ACHN (cell line): ENCODE measurements at regions not wholly inside any gene's neighbourhood (a gene's known extent, or its start where the extent isn't known, plus 50 kb on each side); places are given as distances from the start of the nearest gene placed in this dataset.

Experiments used
- DNase-seq: peaks from one replicate; pipeline ENCODE4 v3.0.0-alpha.2; 2015
- in situ Hi-C: cut with HindIII; loops from 2 replicates; pipeline ENCODE4 v1.10.0; 2017; ENCODE audit warnings: low sequenced_read_pairs, low pct_ligation_motif_present, low pct_unique_long_range_greater_than_20kb

- DNase-seq: no peak
- in situ Hi-C loops: no loop called here
Observed at GRCh38 chr21:40901691-40902090, 54.7 kb upstream of the DSCAM start.

GRCh38 chr21:40902299-40902698 is 55.3 kb upstream of the DSCAM start:
- DNase-seq: no peak
- in situ Hi-C loops: no loop called here

- in situ Hi-C loops: no loop called here
- no peak for DNase-seq
Observed at GRCh38 chr21:40902993-40903392, 56.0 kb upstream of the DSCAM start.

- in situ Hi-C loops: no loop called here
- DNase-seq: no peak
Observed at GRCh38 chr21:40905251-40905650, 58.3 kb upstream of the DSCAM start.

- no peak for DNase-seq
- in situ Hi-C loops: no loop called here
Observed at GRCh38 chr21:40912375-40912774, 65.4 kb upstream of the DSCAM start.

- in situ Hi-C loops: no loop called here
- DNase-seq: no peak
Observed at GRCh38 chr21:40915114-40915513, 68.2 kb upstream of the DSCAM start.

- no peak for DNase-seq
- in situ Hi-C loops: no loop called here
Observed at GRCh38 chr21:40923407-40923806, 76.4 kb upstream of the DSCAM start.

GRCh38 chr21:40923901-40924300 is 76.9 kb upstream of the DSCAM start:
- no peak for DNase-seq
- in situ Hi-C loops: no loop called here

GRCh38 chr21:40924641-40925040 is 77.7 kb upstream of the DSCAM start:
- in situ Hi-C loops: no loop called here

GRCh38 chr21:40926238-40926637 is 79.3 kb upstream of the DSCAM start:
- in situ Hi-C loops: no loop called here
- DNase-seq: no peak

More at GRCh38 chr21:40924641-40925040, 77.7 kb upstream of the DSCAM start:
- no peak for DNase-seq

GRCh38 chr21:40929833-40930232 is 82.9 kb upstream of the DSCAM start:
- DNase-seq: no peak
- in situ Hi-C loops: no loop called here

GRCh38 chr21:40931197-40931596 is 84.2 kb upstream of the DSCAM start:
- in situ Hi-C loops: no loop called here

GRCh38 chr21:40936178-40936577 is 89.2 kb upstream of the DSCAM start:
- in situ Hi-C loops: no loop called here

More at GRCh38 chr21:40931197-40931596, 84.2 kb upstream of the DSCAM start:
- DNase-seq: no peak

GRCh38 chr21:40936771-40937261 is 89.9 kb upstream of the DSCAM start:
- in situ Hi-C loops: no loop called here
- no peak for DNase-seq

More at GRCh38 chr21:40936178-40936577, 89.2 kb upstream of the DSCAM start:
- no peak for DNase-seq

GRCh38 chr21:40938078-40938477 is 91.1 kb upstream of the DSCAM start:
- in situ Hi-C loops: no loop called here
- no peak for DNase-seq

- no peak for DNase-seq
- in situ Hi-C loops: no loop called here
Observed at GRCh38 chr21:40938611-40939010, 91.7 kb upstream of the DSCAM start.

- in situ Hi-C loops: no loop called here
- DNase-seq: no peak
Observed at GRCh38 chr21:40947713-40948112, 100.8 kb upstream of the DSCAM start.

GRCh38 chr21:40950970-40951369 is 104.0 kb upstream of the DSCAM start:
- no peak for DNase-seq
- in situ Hi-C loops: no loop called here

- in situ Hi-C loops: no loop called here
- DNase-seq: no peak
Observed at GRCh38 chr21:40952551-40953323, 105.8 kb upstream of the DSCAM start.

- in situ Hi-C loops: no loop called here
- DNase-seq: no peak
Observed at GRCh38 chr21:40964691-40965090, 117.7 kb upstream of the DSCAM start.
